Activated CD4-positive, alpha-beta T cell treated with anti-CD3 and anti-CD28 coated beads, Interleukin-2, amount 50 U/mL, for 4 hours (primary cell): ENCODE measurements at regions not wholly inside any gene's neighbourhood (a gene's known extent, or its start where the extent isn't known, plus 50 kb on each side); places are given as distances from the start of the nearest gene placed in this dataset.
"Not testable (repeated sequence)": the region's sequence is repeated elsewhere in the genome, so short reads cannot be mapped to it uniquely, and the experiment has no call there.

Experiments used
- DNase-seq, 2 experiments: peaks; one replicate each; pipeline ENCODE4 v3.0.0-alpha.2; 2020

DNA sequence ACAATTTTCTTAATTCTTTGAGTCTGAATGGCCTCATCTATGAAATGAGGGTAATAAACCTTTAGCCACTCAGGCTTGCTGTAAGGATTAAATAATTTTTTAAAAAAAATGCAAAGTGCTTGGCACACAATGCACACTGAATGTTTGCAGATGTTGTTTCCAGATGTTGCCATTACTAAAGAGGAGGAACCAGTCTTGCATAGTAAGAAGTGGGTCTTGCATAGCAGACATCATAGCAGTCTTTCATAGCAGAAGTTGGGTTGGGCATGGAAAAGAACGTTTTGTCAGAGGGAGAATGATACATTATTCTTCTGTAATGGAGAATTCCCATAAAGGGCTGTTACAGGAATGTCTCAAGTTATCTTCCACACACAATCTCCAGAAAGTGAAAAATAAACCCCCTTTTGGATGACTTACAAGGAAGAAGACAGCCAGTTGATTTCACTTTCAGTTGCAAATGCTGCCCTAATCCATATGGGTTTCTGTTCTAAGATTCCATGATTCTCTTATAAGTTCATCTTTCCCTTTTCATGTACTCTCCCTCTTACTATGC lies 327.7 kb downstream of the SUCLG1 start:
- DNase-seq, result no peak

DNA sequence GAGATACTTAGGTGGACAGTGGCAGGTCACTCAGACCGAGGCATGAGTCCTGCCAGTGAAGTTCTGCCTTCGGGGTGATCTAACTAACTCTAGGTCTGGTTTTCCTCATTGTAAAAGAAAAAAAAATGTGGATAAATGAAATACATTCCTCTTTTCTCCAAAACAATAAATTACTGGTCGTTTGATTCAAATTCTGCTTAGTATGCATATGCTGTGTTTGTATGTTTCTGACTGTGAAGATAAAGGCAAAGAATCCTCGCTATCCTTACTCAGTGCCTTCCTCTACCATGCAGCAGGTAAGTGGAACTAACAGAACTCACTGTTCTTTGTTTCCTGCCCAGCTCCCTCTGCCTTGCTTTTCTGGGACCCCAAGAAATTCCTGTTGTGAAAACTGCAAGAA lies 330.1 kb downstream of the SUCLG1 start:
- DNase-seq, result no peak

DNA sequence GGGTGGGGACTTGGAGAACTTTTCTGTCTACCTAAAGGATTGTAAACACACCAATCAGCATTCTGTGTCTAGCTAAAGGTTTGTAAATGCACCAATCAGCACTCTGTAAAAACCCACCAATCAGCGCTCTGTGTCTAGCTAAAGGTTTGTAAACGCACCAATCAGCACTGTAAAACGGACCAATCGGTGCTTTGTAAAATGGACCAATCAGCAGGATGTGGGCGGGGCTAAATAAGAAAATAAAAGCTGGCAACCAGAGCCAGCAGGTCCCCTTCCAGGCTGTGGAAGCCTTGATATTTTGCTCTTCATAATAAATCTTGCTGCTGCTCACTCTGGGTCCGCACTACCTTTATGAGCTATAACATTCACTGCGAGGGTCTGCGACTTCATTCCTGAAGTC lies 331.3 kb downstream of the SUCLG1 start:
- DNase-seq, result not testable (repeated sequence)

DNA sequence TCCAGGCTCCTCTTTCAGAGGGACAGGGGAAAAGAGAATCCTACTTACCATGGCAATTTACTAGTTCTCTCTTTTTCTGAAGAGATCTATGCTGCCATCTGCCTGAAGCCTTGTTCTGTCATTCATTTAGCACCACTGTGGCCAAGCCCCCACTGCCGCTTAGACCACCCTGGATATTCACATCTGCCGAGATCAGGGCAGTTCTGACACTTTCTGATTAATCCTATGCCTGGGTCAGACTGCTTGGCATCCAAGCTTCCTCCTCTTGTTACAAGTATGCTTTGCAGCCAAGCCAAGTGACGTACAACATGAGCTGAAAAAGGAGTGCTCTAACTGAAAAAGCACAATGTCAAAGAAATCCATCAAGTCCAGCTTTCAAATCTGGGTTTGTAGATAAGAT lies 332.6 kb downstream of the SUCLG1 start:
- no peak for DNase-seq

DNA sequence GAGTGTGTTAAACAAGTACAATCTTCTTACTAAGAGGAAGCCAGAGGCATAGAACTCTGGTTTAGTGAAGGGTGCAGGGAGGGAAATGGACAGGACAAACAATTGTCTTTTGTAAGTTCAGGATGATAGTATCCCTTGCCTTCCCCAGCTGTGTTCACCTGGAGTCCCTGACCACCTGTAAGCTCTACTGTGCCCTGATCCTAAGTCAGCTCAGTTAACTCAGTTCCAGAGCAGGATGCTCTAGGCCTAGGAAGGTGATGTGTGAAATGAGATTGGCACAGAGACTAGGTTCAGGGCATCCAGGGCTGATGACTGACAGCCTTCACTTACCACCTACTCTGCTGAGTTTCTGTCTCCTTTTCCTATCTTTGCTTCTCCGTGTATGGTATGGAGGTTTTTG lies 333.0 kb downstream of the SUCLG1 start:
- no peak for DNase-seq

DNA sequence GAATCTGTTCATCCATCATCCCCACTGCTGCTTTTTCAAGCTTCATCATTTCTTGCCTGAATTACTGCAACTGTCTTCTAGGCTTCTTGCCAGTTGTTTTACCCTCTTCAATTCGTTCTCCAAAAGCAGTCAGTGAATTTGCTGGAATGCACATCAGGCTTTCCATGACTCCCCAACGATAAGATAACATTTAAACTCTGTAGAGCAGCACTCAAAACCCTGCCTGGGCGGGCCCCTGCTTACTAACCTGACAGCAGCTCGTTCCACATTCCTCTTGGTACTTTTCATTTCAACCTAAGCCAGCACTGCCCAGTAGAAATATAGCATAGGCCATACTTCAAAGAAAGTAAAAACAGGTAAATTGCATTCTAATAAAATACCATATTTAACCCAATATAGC lies 342.9 kb downstream of the SUCLG1 start:
- no peak for DNase-seq

DNA sequence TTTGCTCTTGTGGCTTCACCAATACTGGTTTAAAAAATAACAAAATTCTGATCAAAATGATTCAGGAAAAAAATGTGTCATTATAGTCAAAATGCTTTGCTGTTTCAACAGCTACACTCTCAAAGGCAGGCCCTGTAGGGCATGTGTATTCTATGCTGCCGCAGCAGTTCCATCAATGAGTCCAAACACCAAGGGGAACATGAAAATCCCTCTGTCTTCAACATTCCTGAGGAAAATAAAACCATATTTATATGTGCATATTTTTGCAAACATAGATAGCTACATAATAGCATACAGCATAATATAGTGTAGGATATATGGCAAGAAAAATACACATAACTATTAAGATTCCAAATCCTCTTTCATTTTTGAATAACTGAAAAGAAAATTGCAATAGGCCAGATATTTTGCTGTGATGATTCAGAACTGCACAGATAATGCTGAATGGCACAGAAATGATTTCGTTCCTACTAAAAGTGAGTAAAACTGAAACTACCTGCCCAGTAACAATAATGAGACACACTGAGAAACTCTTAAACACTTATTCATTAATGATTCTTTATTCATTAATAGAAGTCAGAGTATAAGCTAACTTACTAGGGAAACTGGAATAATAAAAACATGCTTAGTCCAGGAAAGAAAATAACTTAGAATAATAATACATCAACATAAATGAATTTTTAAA lies 343.8 kb downstream of the SUCLG1 start:
- DNase-seq, result no peak

DNA sequence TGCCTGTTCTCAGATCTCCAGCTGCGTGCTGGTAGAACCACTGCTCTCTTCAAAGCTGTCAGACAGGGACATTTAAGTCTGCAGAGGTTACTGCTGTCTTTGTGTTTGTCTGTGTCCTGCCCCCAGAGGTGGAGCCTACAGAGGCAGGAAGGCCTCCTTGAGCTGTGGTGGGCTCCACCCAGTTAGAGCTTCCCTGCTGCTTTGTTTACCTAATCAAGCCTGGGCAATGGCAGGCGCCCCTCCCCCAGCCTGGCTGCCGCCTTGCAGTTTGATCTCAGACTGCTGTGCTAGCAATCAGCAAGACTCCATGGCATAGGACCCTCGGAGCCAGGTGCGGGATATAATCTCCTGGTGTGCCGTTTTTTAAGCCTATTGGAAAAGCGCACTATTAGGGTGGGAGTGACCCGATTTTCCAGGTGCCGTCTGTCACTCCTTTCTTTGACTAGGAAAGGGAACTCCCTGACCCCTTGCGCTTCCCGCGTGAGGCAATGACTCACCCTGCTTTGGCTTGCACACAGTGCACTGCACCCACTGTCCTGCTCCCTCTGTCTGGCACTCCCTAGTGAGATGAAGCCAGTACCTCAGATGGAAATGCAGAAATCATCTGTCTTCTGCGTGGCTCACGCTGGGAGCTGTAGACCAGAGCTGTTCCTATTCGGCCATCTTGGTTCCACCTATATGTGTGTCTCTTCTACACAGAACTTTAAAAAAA lies 355.1 kb downstream of the SUCLG1 start:
- DNase-seq, result not testable (repeated sequence)

DNA sequence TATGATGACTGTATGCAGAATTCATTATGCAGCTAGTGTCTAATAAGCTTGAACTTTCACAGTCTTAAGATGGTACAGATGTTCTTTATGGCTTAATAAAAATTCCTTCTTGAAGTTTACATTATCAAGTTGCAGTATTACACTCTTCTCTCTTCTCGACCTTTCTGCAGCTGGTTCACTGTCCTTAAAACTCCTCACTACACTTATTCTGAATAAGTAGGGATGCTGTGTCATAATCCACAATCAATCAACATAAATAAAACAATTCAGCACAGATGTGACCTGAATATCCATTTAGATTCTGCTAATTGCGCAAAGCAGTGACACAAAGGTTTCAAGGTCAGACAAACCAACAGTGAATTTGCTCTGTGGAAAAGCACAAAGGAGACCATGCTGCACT lies 356.8 kb downstream of the SUCLG1 start:
- no peak for DNase-seq

DNA sequence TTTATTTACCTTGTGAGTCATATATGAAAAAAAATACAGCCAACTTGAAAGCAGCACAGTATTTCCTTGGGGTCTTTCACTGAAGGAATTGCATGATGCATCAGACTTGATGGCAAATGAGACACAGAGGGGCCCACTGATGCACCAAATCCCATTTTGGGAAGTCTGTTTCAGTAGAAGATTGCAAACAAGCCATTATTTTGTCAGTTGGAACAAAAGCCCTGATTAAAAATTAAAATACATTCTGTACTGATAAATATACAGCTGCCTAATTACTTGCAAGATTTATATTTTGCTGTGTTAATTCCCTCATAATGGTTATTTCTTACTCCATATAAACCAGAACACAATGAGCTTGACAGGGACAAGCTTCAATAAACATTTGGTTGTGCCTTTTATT lies 370.4 kb downstream of the SUCLG1 start:
- DNase-seq, result no peak

DNA sequence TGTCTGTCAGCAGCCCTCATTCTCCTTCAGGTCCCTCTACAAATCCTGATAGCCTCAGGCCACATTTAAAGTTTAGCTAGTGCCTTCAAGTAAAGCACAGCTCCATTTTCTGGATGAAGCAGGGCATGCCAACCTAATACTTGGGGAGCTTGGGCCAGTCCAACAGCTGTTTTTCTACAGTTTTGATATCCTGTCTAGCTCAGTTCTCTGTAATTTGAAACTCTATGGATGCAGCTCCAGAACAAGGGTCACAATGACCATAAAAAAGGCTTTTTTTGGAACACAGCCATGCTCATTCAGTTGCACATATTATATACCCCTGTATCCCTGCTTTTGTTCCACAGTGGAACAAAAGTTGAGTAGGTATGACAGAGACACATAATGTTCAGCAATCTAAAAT lies 373.5 kb downstream of the SUCLG1 start:
- no peak for DNase-seq

DNA sequence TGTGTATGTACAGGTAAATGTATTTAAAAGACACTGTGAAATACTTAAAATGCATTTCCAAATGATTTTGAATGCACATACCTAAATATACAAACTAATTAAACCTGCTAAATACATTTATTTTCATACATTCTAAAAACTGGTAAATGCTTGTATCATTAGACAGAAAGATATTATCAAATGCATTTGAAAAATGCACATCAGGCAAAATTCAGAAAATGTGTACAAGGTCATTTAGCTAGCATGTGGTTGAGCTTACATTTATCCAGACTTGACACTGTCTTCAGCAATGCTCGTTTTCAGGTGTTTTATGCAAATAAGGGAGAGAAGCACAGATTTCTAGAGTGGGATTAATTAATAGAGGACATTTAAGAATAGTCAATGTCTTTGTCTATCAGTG lies 374.2 kb downstream of the SUCLG1 start:
- no peak for DNase-seq

DNA sequence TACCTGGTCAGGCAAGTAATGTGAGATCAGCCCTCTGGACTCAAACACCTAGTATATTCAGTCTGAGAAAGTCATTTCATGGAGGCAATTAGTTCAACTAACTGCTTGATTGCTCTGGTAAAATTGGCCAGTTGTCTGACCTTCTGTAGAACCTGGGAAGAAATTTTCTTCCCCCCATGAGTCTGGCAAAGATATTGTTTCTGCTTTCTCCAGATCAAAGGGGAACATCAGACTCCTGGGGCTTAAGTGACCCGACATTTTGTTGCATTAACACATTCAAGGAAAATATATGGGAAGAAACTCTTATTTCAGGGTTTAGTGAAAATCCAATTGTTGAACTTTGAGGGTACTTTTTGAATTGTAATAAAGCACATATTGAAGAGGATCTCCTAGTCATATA lies 375.1 kb downstream of the SUCLG1 start:
- no peak for DNase-seq

DNA sequence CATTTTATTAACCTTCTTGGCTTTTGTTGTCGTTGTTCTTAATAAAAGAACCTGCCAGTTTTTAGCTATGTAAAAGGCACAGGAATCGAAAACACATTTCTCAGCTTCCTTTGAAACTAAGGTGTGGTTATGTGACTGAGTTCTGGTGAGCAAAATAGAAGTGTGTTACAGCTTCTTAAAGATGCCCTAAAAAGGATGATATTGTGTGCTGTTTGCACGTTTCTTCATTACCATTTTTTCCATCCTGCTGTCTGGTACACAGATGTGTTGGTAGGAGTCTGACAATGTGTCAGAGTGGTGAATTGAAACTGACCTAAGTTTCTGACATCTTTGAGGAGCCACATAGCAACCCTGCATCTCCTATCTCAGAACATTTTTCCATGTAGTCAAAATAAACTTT lies 380.6 kb downstream of the SUCLG1 start:
- no peak for DNase-seq

DNA sequence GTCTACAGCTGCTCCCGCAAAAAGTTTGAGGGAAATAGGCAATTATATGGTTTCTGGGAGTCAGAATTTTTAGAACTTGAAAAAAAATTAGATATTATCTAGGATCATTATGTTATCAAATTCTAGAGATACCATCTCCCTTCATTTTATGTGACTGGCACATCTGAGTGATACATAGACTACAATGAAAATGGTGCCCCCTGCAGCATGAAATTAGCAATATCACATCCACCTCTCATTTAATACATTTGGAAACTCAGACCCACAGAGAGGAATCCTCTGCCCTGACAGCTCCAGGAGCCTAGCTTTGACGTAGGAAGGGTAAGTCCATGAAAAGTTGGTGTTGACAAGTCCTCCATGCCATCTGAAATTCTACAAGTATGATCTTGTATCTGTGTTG lies 381.6 kb downstream of the SUCLG1 start:
- no peak for DNase-seq

DNA sequence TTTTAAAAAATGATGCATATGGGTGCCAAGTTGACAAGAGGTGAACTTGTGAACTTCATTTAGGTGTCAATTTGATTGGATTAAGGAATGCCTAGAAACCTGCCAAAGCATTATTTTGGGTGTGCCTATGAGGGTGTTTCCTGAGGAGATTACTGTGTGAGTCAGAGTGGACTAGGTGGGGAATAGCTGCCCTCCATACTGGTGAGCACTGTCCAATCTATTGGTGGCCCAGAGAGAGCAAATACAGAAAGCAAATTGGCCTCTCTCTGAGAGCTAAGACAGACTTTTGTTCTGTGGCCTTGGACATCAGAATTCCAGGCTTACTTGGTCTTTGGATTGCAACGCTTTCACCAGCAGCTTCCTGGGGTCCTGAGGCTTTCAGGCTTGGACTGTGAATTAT lies 388.0 kb downstream of the SUCLG1 start:
- no peak for DNase-seq

DNA sequence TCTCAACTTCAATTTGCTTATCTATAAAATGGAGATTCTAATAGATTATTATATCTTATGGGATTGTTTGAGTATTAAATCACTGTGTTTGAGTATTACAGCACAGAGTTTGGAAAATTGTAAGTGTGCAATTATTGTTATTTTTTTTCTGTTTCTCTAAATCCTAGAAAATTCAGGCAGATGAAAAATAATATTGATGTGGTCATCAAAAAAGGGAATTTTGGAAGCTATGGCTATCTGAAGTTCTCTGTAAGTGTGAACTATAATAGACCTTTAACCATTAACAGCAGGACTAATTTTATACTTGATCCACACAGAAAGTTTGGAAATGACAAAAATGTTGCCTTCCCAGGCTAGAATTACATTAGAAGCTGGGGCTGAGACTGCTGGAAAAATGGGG lies 393.2 kb downstream of the SUCLG1 start:
- no peak for DNase-seq

DNA sequence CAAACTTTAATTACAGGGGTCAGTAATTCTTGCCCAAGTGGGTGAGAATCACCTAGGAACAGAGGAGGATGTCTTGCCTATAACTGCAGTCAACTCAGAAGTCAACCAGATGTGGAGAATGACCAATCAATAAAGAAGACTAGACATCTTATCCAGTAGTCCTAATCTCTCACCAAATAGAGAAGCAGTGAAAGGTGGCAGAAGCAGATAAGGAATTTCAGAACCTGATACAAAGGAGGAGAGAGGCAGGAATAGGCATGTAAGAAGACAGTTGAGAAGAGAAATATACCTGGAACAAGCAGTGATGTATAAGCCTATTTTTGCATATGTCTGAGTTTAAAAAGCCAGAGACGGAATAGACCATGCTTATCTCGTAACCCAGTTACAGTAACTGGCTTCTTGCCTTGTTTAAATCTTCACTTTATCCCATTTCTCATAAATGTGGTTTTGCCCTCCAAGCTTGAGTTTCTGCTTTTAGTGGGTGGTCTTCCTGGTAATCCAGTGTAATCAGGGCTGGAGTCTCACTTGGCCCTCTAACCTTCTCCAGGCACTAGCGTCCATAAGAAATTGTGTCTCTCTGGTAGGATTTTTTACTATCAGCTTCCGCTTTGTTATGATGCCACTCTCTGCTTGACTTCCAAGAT lies 401.0 kb downstream of the SUCLG1 start:
- DNase-seq, result no peak

DNA sequence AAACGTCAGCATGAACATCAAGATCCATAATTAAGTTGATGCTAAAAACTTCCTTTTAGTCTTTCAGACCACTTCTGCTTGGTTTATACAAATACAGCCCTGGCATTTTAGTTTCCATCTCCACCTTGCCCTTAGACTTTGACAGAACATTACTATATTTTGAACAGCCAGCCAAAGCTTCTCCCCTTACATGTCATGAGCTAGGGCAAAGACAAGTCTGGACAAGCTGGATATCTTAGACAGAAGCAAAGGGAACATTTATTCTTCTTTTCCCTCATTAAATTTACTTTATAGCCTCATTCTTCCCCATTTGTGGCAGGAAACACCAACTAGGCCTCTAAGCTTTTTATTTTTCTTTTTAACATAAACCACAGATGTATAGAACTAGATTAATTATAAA lies 403.3 kb downstream of the SUCLG1 start:
- no peak for DNase-seq

DNA sequence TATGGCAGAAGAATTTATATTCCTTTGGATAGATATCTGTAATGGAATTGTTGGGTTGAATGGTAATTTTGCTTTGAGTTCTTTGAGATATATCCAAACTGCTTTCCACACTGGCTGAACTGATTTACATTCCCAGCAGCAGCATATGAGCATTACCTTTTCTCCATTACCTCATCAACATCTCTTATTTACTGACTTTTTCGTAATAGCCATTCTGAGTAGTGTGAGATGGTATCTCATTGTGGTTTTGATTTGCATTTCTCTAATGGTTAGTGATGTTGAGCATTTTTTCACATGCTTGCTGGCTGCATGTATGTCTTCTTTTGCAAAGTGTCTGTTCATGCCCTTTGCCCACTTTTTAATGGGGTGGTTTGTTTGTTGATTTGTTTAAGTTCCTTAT lies 404.5 kb downstream of the SUCLG1 start:
- not testable (repeated sequence) for DNase-seq

DNA sequence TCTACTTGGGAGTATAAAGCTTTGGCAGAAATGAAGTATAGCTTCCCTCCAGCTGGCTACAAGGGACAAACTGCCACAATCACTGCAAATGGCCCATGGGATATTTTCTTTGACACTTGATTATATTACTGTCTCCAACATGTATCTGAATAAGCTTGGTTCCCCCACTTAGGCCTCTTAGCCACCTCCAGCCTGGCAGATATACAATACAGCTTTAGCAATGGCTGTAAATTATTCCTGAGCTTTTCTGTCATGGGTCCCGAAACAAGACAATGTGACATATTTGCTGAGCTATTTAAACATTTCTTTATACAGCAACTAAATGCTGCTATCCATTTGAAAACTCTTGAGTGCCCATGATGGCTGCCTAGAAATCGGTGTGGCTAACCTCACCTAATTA lies 406.2 kb downstream of the SUCLG1 start:
- DNase-seq, result no peak

DNA sequence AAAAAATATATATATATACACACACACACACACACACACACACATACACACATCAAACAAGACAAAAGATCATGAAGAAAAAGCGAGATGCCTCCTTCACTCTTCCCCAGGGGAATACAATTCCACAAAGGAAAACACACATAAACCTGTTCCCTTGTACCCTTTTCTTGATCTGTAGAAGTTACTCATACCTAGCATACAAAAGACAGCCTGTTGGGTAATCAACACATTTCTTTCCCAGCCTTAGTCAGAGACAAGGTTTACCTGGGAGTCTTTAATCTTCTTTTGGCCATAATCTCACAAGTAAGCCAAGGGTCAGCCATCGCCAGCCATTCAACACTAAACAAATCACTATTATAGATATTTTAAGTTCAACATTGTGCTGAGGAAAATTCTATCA lies 407.0 kb downstream of the SUCLG1 start:
- no peak for DNase-seq

DNA sequence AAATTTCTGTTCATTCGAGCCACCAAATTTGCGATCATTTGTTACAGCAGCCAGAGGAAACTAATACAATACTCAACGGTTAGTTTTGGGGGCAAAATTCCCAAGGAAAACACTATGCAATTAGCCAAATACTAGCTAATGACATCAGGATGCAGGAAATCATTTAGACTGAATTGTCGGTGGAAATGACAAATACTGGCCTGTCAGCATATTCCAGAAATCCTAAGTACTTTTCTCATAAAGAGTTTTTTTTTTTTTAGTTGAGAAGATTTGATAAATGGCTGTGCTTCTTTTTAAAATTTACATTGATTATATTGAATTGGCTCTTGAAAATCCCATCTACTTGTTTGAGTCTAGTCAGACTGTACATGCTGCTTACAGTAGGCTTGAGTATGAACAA lies 410.1 kb downstream of the SUCLG1 start:
- no peak for DNase-seq

DNA sequence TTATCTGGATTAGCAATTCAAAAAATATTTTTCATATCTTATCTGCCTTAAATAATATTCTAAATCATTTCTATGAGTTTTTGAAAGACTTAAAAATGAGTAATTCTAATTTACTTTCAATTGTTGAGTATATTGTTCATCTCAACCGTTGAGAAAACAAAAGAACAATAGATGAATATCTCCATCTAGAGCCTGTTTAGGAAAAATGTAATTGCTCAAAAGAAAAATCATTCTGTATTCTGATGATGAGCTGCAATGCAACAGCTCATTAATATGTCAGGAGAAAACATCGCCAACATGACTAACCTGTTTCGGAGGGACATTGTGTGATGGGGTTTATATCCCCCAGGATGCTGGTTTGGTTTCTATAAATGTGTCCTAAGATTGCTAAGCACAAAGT lies 417.6 kb downstream of the SUCLG1 start:
- DNase-seq, result no peak
